ENCODE measurements at regions not wholly inside any gene's neighbourhood (a gene's known extent, or its start where the extent isn't known, plus 50 kb on each side); places are given as distances from the start of the nearest gene placed in this dataset.

- TF ChIP-seq, protein P1, sequence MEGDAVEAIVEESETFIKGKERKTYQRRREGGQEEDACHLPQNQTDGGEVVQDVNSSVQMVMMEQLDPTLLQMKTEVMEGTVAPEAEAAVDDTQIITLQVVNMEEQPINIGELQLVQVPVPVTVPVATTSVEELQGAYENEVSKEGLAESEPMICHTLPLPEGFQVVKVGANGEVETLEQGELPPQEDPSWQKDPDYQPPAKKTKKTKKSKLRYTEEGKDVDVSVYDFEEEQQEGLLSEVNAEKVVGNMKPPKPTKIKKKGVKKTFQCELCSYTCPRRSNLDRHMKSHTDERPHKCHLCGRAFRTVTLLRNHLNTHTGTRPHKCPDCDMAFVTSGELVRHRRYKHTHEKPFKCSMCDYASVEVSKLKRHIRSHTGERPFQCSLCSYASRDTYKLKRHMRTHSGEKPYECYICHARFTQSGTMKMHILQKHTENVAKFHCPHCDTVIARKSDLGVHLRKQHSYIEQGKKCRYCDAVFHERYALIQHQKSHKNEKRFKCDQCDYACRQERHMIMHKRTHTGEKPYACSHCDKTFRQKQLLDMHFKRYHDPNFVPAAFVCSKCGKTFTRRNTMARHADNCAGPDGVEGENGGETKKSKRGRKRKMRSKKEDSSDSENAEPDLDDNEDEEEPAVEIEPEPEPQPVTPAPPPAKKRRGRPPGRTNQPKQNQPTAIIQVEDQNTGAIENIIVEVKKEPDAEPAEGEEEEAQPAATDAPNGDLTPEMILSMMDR (IDR thresholded peaks at IDR 0.05; ENCODE audit: low read depth, low read length, poor library complexity, severe bottlenecking): no peak
- no peak for TF ChIP-seq EZH2phosphoT487 (IDR thresholded peaks at IDR 0.05; ENCODE audit: borderline replicate concordance, low read length)
These were observed 54.5 kb upstream of the TTC34 start for GRCh38 chr1:2856066-2856390.

All from DOHH2 (cell line).